ENCODE measurements at regions not wholly inside any gene's neighbourhood (a gene's known extent, or its start where the extent isn't known, plus 50 kb on each side); places are given as distances from the start of the nearest gene placed in this dataset.

GRCh38 chr3:31140470-31140869 is 246.0 kb upstream of the GADL1 start:
- DNase-seq (ENCODE audit: low read depth in 2 of 2): no peak

GRCh38 chr3:31142139-31142538 is 247.7 kb upstream of the GADL1 start:
- DNase-seq (ENCODE audit: low read depth in 2 of 2): no peak

- DNase-seq (ENCODE audit: low read depth in 2 of 2): no peak
Measured at GRCh38 chr3:31142543-31142942, 248.1 kb upstream of the GADL1 start.

GRCh38 chr3:31145062-31145461 is 250.6 kb upstream of the GADL1 start:
- no peak for DNase-seq (ENCODE audit: low read depth in 2 of 2)

- DNase-seq (ENCODE audit: low read depth in 2 of 2): no peak
Measured at GRCh38 chr3:31147550-31147949, 253.1 kb upstream of the GADL1 start.

GRCh38 chr3:31157047-31157694 is 262.7 kb upstream of the GADL1 start:
- DNase-seq (ENCODE audit: low read depth in 2 of 2): no peak

GRCh38 chr3:31157893-31158620 is 263.6 kb upstream of the GADL1 start:
- DNase-seq (ENCODE audit: low read depth in 2 of 2): no peak

GRCh38 chr3:31159331-31160039 is 265.0 kb upstream of the GADL1 start:
- DNase-seq (ENCODE audit: low read depth in 2 of 2): no peak

GRCh38 chr3:31161889-31162288 is 267.4 kb upstream of the GADL1 start:
- DNase-seq (ENCODE audit: low read depth in 2 of 2): no peak

GRCh38 chr3:31164381-31164780 is 269.9 kb upstream of the GADL1 start:
- no peak for DNase-seq (ENCODE audit: low read depth in 2 of 2)

- no peak for DNase-seq (ENCODE audit: low read depth in 2 of 2)
Measured at GRCh38 chr3:31165399-31165860, 271.0 kb upstream of the GADL1 start.

- no peak for DNase-seq (ENCODE audit: low read depth in 2 of 2)
Measured at GRCh38 chr3:31166249-31166885, 271.9 kb upstream of the GADL1 start.

- no peak for DNase-seq (ENCODE audit: low read depth in 2 of 2)
Measured at GRCh38 chr3:31167666-31168065, 273.2 kb upstream of the GADL1 start.

GRCh38 chr3:31170932-31171670 is 276.6 kb upstream of the GADL1 start:
- no peak for DNase-seq (ENCODE audit: low read depth in 2 of 2)

- DNase-seq (ENCODE audit: low read depth in 2 of 2): no peak
Measured at GRCh38 chr3:31172336-31172735, 277.9 kb upstream of the GADL1 start.

- no peak for DNase-seq (ENCODE audit: low read depth in 2 of 2)
Measured at GRCh38 chr3:31173118-31173718, 278.8 kb upstream of the GADL1 start.

- no peak for DNase-seq (ENCODE audit: low read depth in 2 of 2)
Measured at GRCh38 chr3:31174079-31174478, 279.6 kb upstream of the GADL1 start.

GRCh38 chr3:31176045-31176444 is 281.6 kb upstream of the GADL1 start:
- DNase-seq (ENCODE audit: low read depth in 2 of 2): no peak

- no peak for DNase-seq (ENCODE audit: low read depth in 2 of 2)
Measured at GRCh38 chr3:31178467-31178866, 284.0 kb upstream of the GADL1 start.

- no peak for DNase-seq (ENCODE audit: low read depth in 2 of 2)
Measured at GRCh38 chr3:31179768-31180167, 285.3 kb upstream of the GADL1 start.

GRCh38 chr3:31180274-31180673 is 285.8 kb upstream of the GADL1 start:
- DNase-seq (ENCODE audit: low read depth in 2 of 2): no peak

Measured in stimulated activated CD8-positive, alpha-beta memory T cell treated with anti-CD3 and anti-CD28 coated beads, Interleukin-15, amount 100 ng/mL, for 4 hours (primary cell).